NCI-H82 treated with DMSO at 0.1 percent for 48 hours (cell line): ENCODE measurements at regions not wholly inside any gene's neighbourhood (a gene's known extent, or its start where the extent isn't known, plus 50 kb on each side); places are given as distances from the start of the nearest gene placed in this dataset.
A peak's percentile ranks its signal among the peaks of the same experiment; 100 is the strongest.

Source experiments
- DNase-seq: peaks from one replicate; lab custom pipeline; 2025; ENCODE audit not compliant: unreplicated experiment; lab: John Stamatoyannopoulos, UW

GRCh38 chr4:10336471-10336870 lies 120.8 kb downstream of the ZNF518B start:
- no peak for DNase-seq

GRCh38 chr4:10335050-10335449 lies 122.2 kb downstream of the ZNF518B start:
- DNase-seq, result no peak

- DNase-seq, result no peak
Observed at GRCh38 chr4:10334506-10335028, 122.7 kb downstream of the ZNF518B start.

GRCh38 chr4:10333942-10334341 lies 123.3 kb downstream of the ZNF518B start:
- no peak for DNase-seq

GRCh38 chr4:10326075-10326474 lies 131.2 kb downstream of the ZNF518B start:
- no peak for DNase-seq

- DNase-seq, result no peak
Observed at GRCh38 chr4:10321931-10322330, 135.3 kb downstream of the ZNF518B start.

GRCh38 chr4:10320130-10320529 lies 137.1 kb downstream of the ZNF518B start:
- no peak for DNase-seq

GRCh38 chr4:10317345-10317744 lies 139.9 kb downstream of the ZNF518B start:
- DNase-seq, result no peak

GRCh38 chr4:10316851-10317250 lies 140.4 kb downstream of the ZNF518B start:
- DNase-seq, result no peak

- DNase-seq, result no peak
Observed at GRCh38 chr4:10315638-10316037, 141.6 kb downstream of the ZNF518B start.

- no peak for DNase-seq
Observed at GRCh38 chr4:10312568-10312967, 144.7 kb downstream of the ZNF518B start.

- no peak for DNase-seq
Observed at GRCh38 chr4:10311939-10312338, 145.3 kb downstream of the ZNF518B start.

GRCh38 chr4:10305816-10306215 lies 151.4 kb downstream of the ZNF518B start:
- DNase-seq, result no peak

GRCh38 chr4:10303291-10303690 lies 153.9 kb downstream of the ZNF518B start:
- no peak for DNase-seq

GRCh38 chr4:10302096-10302495 lies 155.1 kb downstream of the ZNF518B start:
- DNase-seq, result no peak

GRCh38 chr4:10299601-10300000 lies 157.6 kb downstream of the ZNF518B start:
- DNase-seq, result no peak

- no peak for DNase-seq
Observed at GRCh38 chr4:10298681-10299080, 158.5 kb downstream of the ZNF518B start.

- DNase-seq, result peak; percentile 66
Observed at GRCh38 chr4:10296730-10297129, 160.5 kb downstream of the ZNF518B start.

GRCh38 chr4:10295301-10295700 lies 161.9 kb downstream of the ZNF518B start:
- DNase-seq, result no peak

GRCh38 chr4:10289538-10289906 lies 167.7 kb downstream of the ZNF518B start:
- no peak for DNase-seq

- no peak for DNase-seq
Observed at GRCh38 chr4:10288830-10289537, 168.2 kb downstream of the ZNF518B start.

- no peak for DNase-seq
Observed at GRCh38 chr4:10285028-10285427, 168.4 kb upstream of the WDR1 start.

GRCh38 chr4:10283761-10284160 lies 167.2 kb upstream of the WDR1 start:
- DNase-seq, result no peak
